SU-DHL-6 (cell line): ENCODE measurements at regions not wholly inside any gene's neighbourhood (a gene's known extent, or its start where the extent isn't known, plus 50 kb on each side); places are given as distances from the start of the nearest gene placed in this dataset.

ENCODE experiments used
- H2AFZ ChIP-seq: fragments of 200-600 bp; sonication (generic); 2 replicates; pipeline ENCODE4 v1.6.1; 2014; ENCODE audit warnings: low read depth, mild to moderate bottlenecking, moderate library complexity, mixed read lengths, antibody characterized with exemption, low read length; ENCODE audit not compliant: severe bottlenecking
- H3F3A ChIP-seq: fragments of 200-600 bp; shearing (Covaris generic); 2 replicates; pipeline ENCODE4 v1.6.0; 2016; ENCODE audit warnings: antibody characterized with exemption, mild to moderate bottlenecking; ENCODE audit not compliant: insufficient read depth
- H3K27ac ChIP-seq: fragments of 200-600 bp; sonication (generic); 2 replicates; pipeline ENCODE4 v1.5.1; 2016; ENCODE audit warnings: low read depth, mild to moderate bottlenecking, low read length, moderate library complexity, mixed read lengths
- H3K27me3 ChIP-seq: fragments of 200-600 bp; sonication (generic), shearing (Covaris generic); 2 replicates; pipeline ENCODE4 v1.6.0; 2014; ENCODE audit warnings: mild to moderate bottlenecking, low read length
- H3K36me3 ChIP-seq: fragments of 200-600 bp; sonication (generic); 2 replicates; pipeline ENCODE4 v1.6.1; 2014; ENCODE audit warnings: mild to moderate bottlenecking, low read length, mixed read lengths
- H3K4me2 ChIP-seq: fragments of 300-600, 200-600 bp; shearing (Covaris generic), sonication (generic); 2 replicates; pipeline ENCODE4 v1.6.0; 2014; ENCODE audit warnings: low read length, low read depth, mild to moderate bottlenecking; ENCODE audit not compliant: poor library complexity, severe bottlenecking
- H3K4me3 ChIP-seq: fragments of 200-600 bp; sonication (generic); 2 replicates; pipeline ENCODE4 v1.5.1; 2014; ENCODE audit warnings: antibody characterized with exemption, low read length, mild to moderate bottlenecking, mixed read lengths; ENCODE audit not compliant: insufficient read depth, poor library complexity, severe bottlenecking
- H3K79me2 ChIP-seq: fragments of 200-600 bp; sonication (generic); 2 replicates; pipeline ENCODE4 v1.6.1; 2014; ENCODE audit warnings: mild to moderate bottlenecking, low read length, moderate library complexity; ENCODE audit not compliant: insufficient read depth
- H3K9ac ChIP-seq: fragments of 200-600 bp; sonication (generic); 2 replicates; pipeline ENCODE4 v1.7.0; 2014; ENCODE audit warnings: mild to moderate bottlenecking, low read length
- H3K9me2 ChIP-seq: fragments of 200-600 bp; sonication (generic); replicated peaks from 2 replicates; pipeline ENCODE4 v1.6.1; 2014; ENCODE audit warnings: low read length; ENCODE audit not compliant: insufficient read depth
- H3K9me3 ChIP-seq: fragments of 200-600 bp; sonication (generic); 2 replicates; pipeline ENCODE4 v1.6.1; 2014; ENCODE audit warnings: low read length, mixed read lengths; ENCODE audit not compliant: insufficient read depth
- H4K20me1 ChIP-seq: fragments of 200-600 bp; sonication (generic); 2 replicates; pipeline ENCODE4 v1.6.1; 2014; ENCODE audit warnings: low read depth, mild to moderate bottlenecking, antibody characterized with exemption, low read length, moderate library complexity, mixed read lengths
- CTCF ChIP-seq: fragments of 200-600 bp; sonication (generic); IDR thresholded peaks from one replicate; pipeline ENCODE4 v1.5.1; 2017; ENCODE audit warnings: antibody characterized with exemption, mild to moderate bottlenecking, low read length, moderate library complexity; ENCODE audit not compliant: insufficient read depth, poor library complexity, severe bottlenecking
- EZH2phosphoT487 ChIP-seq: fragments of 200-600 bp; sonication (generic), shearing (Covaris generic); conservative IDR thresholded peaks from 2 replicates; pipeline ENCODE4 v1.6.1; 2018; ENCODE audit warnings: mild to moderate bottlenecking, antibody characterized with exemption, low read length, moderate library complexity, mixed read lengths

DNA sequence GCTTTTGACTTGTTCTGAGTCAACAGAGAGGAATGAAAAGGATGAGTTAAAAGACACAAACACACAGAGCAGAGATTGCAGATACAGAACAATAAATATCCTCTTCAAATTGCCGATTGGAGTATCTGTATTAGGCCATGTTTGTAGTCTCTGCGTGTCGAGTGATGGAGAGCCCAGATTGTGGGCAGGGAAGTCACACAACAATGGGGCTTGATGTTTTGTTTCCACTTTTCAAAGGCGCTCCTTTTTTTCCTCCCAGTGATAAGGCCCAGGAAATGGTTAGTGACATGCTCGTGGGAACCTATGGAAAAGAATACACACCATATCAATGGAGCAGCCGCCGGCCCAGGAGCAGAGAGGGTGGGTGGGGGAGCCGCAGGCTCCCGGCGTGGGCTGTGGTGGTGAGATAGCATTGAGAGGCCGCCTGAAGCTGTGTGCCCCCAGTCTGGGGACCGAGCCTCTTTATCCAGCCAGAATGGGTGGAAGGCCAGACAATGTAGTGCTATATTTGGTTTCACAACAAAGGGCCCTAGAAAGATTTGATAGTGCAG lies 555.9 kb downstream of the INSC start:
- Histone ChIP-seq H3K4me2 (no peak overlapping the region), H3K36me3 (no peaks in the 10 kb centered on the region), H2AFZ (no peak overlapping the region), H3K27ac (no peak overlapping the region), H3K4me3 (no peak overlapping the region), H3K9ac (no peak overlapping the region), H3F3A (no peaks in the 10 kb centered on the region), H3K9me2 (no peaks in the 10 kb centered on the region), H3K9me3 (no peaks in the 10 kb centered on the region), H4K20me1 (no peaks in the 10 kb centered on the region), H3K79me2 (no peaks in the 10 kb centered on the region), H3K27me3 (no peaks in the 10 kb centered on the region)
- TF ChIP-seq EZH2phosphoT487 (no peak), CTCF (no peak)

- no peaks in the 10 kb centered on the region for H3K9me3 ChIP-seq
- no peaks in the 10 kb centered on the region for H4K20me1 ChIP-seq
- H3K36me3 ChIP-seq: no peaks in the 10 kb centered on the region
- no peaks in the 10 kb centered on the region for H3F3A ChIP-seq
- H3K27ac ChIP-seq: no peak overlapping the region
- H3K4me3 ChIP-seq: no peak overlapping the region
- no peaks in the 10 kb centered on the region for H3K27me3 ChIP-seq
- no peak overlapping the region for H3K4me2 ChIP-seq
- no peak for TF ChIP-seq EZH2phosphoT487
- TF ChIP-seq CTCF: no peak
- no peak overlapping the region for H2AFZ ChIP-seq
- no peaks in the 10 kb centered on the region for H3K79me2 ChIP-seq
- H3K9me2 ChIP-seq: no peaks in the 10 kb centered on the region
- H3K9ac ChIP-seq: no peak overlapping the region
Measured at GRCh38 chr11:15671216-15671615, 556.5 kb downstream of the INSC start.

DNA sequence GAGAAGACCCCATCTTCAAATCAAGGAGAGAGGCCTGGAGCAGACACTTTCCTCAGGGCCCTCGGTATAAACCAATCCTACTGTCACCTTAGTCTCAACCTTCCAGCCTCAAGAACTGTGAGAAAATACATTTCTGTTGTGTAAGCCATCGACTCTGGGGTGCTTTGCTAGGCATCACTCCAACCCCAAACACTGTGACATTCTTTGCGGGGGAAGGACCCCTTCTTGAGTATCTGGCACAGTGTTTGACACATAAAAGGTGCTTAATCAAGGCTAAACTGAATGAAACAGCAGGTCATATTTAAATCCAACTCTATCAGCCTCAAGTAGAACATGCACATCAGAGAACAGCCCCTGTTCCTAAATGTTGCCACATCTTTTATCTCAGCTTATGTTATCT lies 558.1 kb downstream of the INSC start:
- Histone ChIP-seq H3K9ac (no peak overlapping the region), H3K9me3 (no peaks in the 10 kb centered on the region), H2AFZ (no peak overlapping the region), H3K36me3 (no peaks in the 10 kb centered on the region), H3K27ac (no peak overlapping the region), H3F3A (no peaks in the 10 kb centered on the region), H3K27me3 (no peaks in the 10 kb centered on the region), H4K20me1 (no peaks in the 10 kb centered on the region), H3K79me2 (no peaks in the 10 kb centered on the region), H3K4me2 (no peak overlapping the region), H3K4me3 (no peak overlapping the region), H3K9me2 (no peaks in the 10 kb centered on the region)
- TF ChIP-seq CTCF (no peak), EZH2phosphoT487 (no peak)
